ENCODE measurements at regions not wholly inside any gene's neighbourhood (a gene's known extent, or its start where the extent isn't known, plus 50 kb on each side); places are given as distances from the start of the nearest gene placed in this dataset.

- no peak for TF ChIP-seq CTCF (IDR thresholded peaks at IDR 0.05; ENCODE audit: unreplicated experiment)
- H3K4me1 Mint-ChIP-seq (ENCODE audit: low read depth, unreplicated experiment): no peaks in the 10 kb centered on the region
- CTCF ChIA-PET: no interaction called here
- H3K27ac Mint-ChIP-seq (ENCODE audit: unreplicated experiment): no peak overlapping the region
- intact Hi-C loops (cut with micrococcal nuclease; ENCODE audit: unreplicated experiment): loop anchor here (10.0 kb wide), 1 partner anchor 1024 kb away; no protein-coding TSS in a partner anchor
- H3K9me3 Mint-ChIP-seq (ENCODE audit: low read depth, unreplicated experiment): peaks cover 3% of the 10 kb centered on the region
- BruUV-seq (replicated peaks): no TSS peak
- H3K4me3 Mint-ChIP-seq (ENCODE audit: low read depth, unreplicated experiment): no peak overlapping the region
- H3K27me3 Mint-ChIP-seq (ENCODE audit: unreplicated experiment): peaks cover 72% of the 10 kb centered on the region
- DNase-seq: no peak
- H3K36me3 Mint-ChIP-seq (ENCODE audit: insufficient read depth, unreplicated experiment): no peaks in the 10 kb centered on the region
These were observed 191.4 kb downstream of the SS18 start for GRCh38 chr18:25898965-25899364.

GRCh38 chr18:25896956-25897355 lies 193.5 kb downstream of the SS18 start:
- no peak for TF ChIP-seq CTCF (IDR thresholded peaks at IDR 0.05; ENCODE audit: unreplicated experiment)

GRCh38 chr18:25896178-25896780 lies 194.1 kb downstream of the SS18 start:
- no peaks in the 10 kb centered on the region for H3K36me3 Mint-ChIP-seq (ENCODE audit: insufficient read depth, unreplicated experiment)
- intact Hi-C loops (cut with micrococcal nuclease; ENCODE audit: unreplicated experiment): loop anchor here (10.0 kb wide), 1 partner anchor 1021 kb away; no protein-coding TSS in a partner anchor
- H3K9me3 Mint-ChIP-seq (ENCODE audit: low read depth, unreplicated experiment): peaks cover 3% of the 10 kb centered on the region

More at GRCh38 chr18:25896956-25897355, 193.5 kb downstream of the SS18 start:
- Mint-ChIP-seq H3K27me3 (ENCODE audit: unreplicated experiment) (peaks cover 92% of the 10 kb centered on the region), H3K9me3 (ENCODE audit: low read depth, unreplicated experiment) (peaks cover 3% of the 10 kb centered on the region), H3K36me3 (ENCODE audit: insufficient read depth, unreplicated experiment) (no peaks in the 10 kb centered on the region), H3K4me1 (ENCODE audit: low read depth, unreplicated experiment) (no peaks in the 10 kb centered on the region), H3K27ac (ENCODE audit: unreplicated experiment) (no peak overlapping the region), H3K4me3 (ENCODE audit: low read depth, unreplicated experiment) (no peak overlapping the region)
- DNase-seq: no peak
- CTCF ChIA-PET: interaction anchor here (0.5 kb wide), 1 partner anchor 546 kb away, joined by 3 read pairs; no protein-coding TSS in a partner anchor
- no TSS peak for BruUV-seq (replicated peaks)
- intact Hi-C loops (cut with micrococcal nuclease; ENCODE audit: unreplicated experiment): loop anchor here (10.0 kb wide), 1 partner anchor 1022 kb away; no protein-coding TSS in a partner anchor

GRCh38 chr18:25895518-25895917 lies 194.9 kb downstream of the SS18 start:
- no peaks in the 10 kb centered on the region for H3K36me3 Mint-ChIP-seq (ENCODE audit: insufficient read depth, unreplicated experiment)
- no peak overlapping the region for H3K4me3 Mint-ChIP-seq (ENCODE audit: low read depth, unreplicated experiment)
- no peak for DNase-seq
- no peak overlapping the region for H3K27ac Mint-ChIP-seq (ENCODE audit: unreplicated experiment)
- intact Hi-C loops (cut with micrococcal nuclease; ENCODE audit: unreplicated experiment): loop anchor here (10.0 kb wide), 1 partner anchor 1021 kb away; no protein-coding TSS in a partner anchor
- peaks cover 98% of the 10 kb centered on the region for H3K27me3 Mint-ChIP-seq (ENCODE audit: unreplicated experiment)
- no peaks in the 10 kb centered on the region for H3K4me1 Mint-ChIP-seq (ENCODE audit: low read depth, unreplicated experiment)
- CTCF ChIA-PET: no interaction called here
- no TSS peak for BruUV-seq (replicated peaks)
- H3K9me3 Mint-ChIP-seq (ENCODE audit: low read depth, unreplicated experiment): peaks cover 5% of the 10 kb centered on the region
- TF ChIP-seq CTCF (IDR thresholded peaks at IDR 0.05; ENCODE audit: unreplicated experiment): no peak

More at GRCh38 chr18:25896178-25896780, 194.1 kb downstream of the SS18 start:
- Mint-ChIP-seq H3K27me3 (ENCODE audit: unreplicated experiment) (peaks cover 97% of the 10 kb centered on the region), H3K4me3 (ENCODE audit: low read depth, unreplicated experiment) (no peak overlapping the region), H3K4me1 (ENCODE audit: low read depth, unreplicated experiment) (no peaks in the 10 kb centered on the region), H3K27ac (ENCODE audit: unreplicated experiment) (no peak overlapping the region)
- peak; percentile 48 for TF ChIP-seq CTCF (IDR thresholded peaks at IDR 0.05; ENCODE audit: unreplicated experiment)
- CTCF ChIA-PET: no interaction called here
- no TSS peak for BruUV-seq (replicated peaks)
- peak; percentile 24 for DNase-seq
